Cardiac septum (tissue), 1 donor: ENCODE measurements at regions not wholly inside any gene's neighbourhood (a gene's known extent, or its start where the extent isn't known, plus 50 kb on each side); places are given as distances from the start of the nearest gene placed in this dataset.

ENCODE experiments used
- DNase-seq: peaks from one replicate; pipeline ENCODE4 v3.0.0-alpha.2; 2020; ENCODE audit warnings: low spot score
- intact Hi-C: fragments of 100-400 bp; cut with DNase I; formaldehyde crosslinking; loops from one replicate; pipeline ENCODE4 v1.14.0; 2022
- donor health status: DM: no; HTN: no; CAD: no.

DNA sequence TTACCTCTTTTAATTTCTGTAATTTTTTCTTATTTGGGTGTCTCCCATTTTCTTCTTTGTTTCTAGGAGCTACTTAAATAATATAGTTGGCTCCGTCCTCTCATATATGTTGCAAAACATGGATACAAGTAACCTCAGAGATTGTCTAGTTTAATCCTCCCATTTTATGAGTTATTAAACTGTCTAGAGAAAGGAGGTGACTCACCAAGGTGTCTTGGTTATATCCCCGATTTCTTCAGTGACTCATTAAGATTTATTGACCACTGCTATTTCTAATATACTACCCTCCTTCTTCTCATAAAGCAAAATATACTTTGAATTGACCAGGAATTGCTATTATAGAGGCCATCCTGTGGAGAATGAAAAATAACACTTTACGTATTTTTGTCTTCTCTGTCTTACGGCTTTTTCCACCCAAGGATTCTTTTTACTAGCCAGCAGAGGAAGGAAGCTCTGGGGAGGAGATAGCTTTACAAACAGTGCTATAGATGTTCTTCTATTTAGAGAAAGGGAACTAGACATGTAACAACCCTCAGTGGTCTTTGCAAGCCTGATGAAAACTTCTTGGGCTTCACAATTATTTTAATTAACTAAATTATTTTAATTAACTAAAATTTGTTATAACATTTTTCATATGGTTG, 300.4 kb upstream of the TNP1 start:
- intact Hi-C loops: loop anchor here (5.0 to 10.0 kb wide), 2 partner anchors 88 to 385 kb away; no protein-coding TSS in a partner anchor
- no peak for DNase-seq

DNA sequence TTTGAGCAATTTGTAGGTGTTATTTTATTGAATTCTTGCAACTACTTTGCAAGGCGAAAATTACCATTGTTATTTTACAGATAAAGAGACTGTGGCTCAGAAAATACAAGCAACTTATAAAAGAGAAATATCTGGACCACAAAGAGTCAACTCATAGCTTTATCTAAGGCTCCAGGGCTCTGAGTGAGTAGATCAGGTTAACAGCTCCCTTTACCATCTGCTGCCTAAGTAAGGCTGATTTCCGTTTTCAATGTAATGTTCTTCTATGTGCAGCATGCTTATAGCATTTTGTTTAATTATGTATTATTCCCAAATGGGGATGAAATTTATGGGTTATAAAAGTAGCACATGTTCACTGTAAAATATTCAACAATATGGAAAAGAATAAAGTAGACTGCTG, 299.1 kb upstream of the TNP1 start:
- intact Hi-C loops: no loop called here
- no peak for DNase-seq

DNA sequence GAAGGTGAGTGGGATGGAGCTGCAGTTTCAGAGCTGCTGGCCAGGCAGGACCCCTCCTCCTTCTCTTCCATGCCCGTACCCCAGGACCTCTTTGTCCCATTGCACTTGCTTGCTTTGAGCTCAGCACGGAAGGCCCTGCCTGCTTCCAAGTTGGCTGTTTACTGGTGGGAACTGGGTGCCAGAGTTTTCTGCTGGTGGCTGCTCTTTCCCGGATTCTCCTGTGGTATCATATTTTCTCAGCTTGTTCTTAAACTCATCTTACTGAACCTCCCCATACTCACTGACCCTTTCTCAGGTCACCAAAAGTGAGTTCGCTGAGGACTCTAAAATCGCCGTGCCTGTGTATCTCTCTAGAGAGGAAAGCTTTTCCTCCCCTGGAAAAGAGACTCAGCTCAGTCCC, 297.7 kb upstream of the TNP1 start:
- DNase-seq: no peak

DNA sequence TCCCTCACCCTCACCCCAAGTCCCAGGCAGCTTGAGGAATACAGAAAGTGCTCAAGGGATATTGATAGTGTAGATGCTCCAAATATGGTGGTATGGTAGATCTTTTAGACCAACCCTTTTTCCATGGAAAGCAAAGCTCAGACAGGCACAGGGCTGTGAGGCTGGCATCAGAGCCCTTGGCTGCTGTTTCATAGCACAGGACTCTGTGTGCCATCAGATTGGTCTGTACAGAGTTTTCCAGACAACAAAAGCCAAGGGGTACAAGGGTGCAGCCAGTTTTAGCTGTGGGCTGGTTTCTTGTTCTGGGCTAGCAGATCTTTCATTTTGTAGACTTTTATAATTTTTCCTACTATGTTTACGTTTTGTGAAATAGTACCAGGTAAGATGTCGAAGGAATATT, 296.9 kb upstream of the TNP1 start:
- intact Hi-C loops: no loop called here
- DNase-seq: no peak

More for the DNA sequence above, 297.7 kb upstream of the TNP1 start:
- intact Hi-C loops: no loop called here

DNA sequence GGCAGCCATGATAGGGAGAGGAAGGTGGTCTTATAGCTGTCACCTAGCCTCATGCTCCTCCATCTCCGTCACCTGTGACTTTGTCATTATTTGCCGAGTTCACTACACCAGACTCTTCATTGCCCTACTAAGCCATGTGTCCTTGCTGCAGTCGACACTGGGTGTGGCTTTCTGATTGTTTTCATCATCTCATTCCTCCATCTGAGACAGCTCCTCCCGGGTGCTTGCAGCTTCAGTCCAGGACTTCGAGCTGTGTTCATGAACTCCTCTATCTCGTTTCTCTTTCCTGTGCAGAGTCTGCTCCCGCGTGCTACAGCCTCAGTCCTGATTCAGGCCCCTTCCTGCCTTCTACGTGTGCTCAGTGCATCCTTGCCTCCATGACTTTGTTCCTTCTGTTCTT, 295.1 kb upstream of the TNP1 start:
- no peak for DNase-seq

DNA sequence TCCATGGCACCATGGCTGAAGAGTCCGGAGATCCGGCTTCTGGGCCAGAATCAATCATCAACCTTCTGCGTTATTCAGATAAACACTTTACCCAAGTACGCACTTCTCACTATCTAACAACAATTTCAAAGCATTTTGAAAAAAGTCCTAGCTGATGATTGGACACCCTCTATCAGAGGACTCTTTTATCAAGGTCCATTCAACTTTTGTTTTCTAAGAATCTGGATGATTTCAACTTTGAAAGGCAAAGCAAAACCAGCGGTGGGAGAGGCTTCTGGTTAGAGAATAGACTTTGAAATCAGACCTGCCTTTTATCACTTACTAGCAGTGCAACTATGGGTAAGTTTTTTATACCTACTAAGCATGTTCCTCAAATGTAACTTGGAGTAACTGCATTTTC, 293.6 kb upstream of the TNP1 start:
- no peak for DNase-seq
- intact Hi-C loops: no loop called here

More for the DNA sequence above, 295.1 kb upstream of the TNP1 start:
- intact Hi-C loops: no loop called here

DNA sequence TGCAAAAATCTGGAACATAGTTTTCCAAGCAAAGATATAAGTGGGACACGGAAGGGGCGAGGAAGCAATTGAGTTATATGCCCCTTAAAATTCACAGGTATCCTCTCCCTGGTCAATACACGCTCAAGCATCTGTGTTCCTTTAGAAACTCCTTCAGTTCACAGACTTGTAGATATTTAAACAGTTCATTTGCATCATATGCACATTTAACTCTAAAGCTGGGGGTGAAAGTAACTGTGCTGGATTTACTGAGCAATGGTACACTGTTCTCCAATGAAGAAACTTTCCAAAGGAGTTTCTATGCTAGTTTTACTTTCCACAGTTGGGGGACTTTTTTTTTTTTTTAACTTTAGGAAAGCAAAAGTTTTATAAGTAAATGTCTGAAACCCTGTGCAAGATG, 293.0 kb upstream of the TNP1 start:
- intact Hi-C loops: no loop called here
- no peak for DNase-seq

DNA sequence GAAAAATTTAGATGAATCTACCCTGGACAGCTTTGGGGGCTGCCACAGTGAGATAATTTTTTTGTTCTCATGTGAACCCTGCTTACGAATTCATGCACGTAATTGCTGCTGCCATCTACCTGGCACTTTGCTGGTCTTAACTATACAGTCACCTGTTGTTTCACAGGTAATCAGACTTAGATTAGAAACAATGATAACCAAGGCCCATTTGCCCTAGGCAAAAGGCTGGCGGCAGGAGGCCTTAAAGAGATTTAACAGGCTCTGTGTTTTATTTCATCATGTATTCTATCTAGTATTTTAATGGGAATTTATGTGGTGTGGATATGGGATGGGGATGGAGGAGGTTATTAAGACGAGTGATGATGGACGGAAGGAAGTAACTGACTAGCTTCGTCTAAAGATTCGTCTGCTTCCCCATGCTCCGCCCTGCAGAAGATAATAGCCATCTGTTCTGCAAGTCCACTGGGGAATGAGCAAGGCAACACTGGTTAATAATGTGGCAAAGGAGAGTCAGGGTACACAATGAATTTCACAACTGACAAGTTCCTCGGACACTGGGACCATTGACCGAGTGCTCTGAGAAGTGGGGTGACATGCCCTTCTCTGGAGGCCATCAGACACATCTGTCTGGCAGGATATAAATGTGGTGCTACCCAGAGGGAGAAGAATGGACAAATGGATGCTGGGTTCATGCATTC, 291.8 kb upstream of the TNP1 start:
- DNase-seq: no peak
- intact Hi-C loops: no loop called here

DNA sequence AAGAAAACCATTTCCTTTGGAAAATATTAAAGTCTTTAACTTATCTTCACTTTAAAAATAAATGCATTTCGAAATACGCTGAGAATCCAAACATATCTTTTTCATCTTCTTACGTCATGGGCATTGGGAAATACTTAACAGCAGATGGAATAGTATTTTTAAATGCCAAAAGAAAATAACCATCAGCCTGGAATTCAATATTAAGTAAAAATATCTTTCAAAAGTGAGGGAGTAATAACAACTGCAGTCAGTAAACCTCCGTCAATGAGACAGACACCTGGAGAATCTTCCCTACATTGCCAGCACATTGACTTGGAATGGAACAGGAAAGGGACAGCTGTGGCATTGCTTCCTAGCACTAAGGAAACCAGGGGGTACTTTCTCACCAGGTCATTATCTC, 290.4 kb upstream of the TNP1 start:
- intact Hi-C loops: no loop called here
- no peak for DNase-seq

DNA sequence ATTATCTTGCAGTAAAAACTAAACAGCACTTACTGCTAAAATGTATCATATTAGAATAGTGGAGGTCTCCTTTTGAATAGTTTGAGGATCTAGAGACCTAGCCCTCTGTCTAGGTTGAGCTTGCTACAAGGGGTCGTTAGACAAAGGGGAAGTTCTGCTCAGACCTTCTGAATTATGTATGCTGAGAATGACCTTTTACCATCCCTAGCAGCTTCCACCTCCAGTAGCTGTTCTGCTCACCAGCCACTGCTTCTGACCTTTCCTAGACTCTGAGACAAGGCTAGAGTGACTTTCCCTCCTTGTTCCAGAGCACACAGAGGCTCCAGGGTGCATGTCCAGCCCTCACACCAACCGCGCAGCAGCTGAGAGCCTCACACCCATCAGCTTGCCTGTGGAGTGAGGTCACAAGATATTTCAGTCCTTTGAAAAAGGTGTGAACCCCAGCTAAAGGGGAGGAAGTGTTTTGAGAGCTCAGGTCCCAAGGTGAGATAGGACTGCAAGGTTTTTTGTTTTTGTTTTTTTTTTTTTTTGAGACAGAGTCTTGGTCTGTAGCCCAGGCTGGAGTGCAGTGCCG, 289.3 kb upstream of the TNP1 start:
- intact Hi-C loops: no loop called here
- DNase-seq: no peak

DNA sequence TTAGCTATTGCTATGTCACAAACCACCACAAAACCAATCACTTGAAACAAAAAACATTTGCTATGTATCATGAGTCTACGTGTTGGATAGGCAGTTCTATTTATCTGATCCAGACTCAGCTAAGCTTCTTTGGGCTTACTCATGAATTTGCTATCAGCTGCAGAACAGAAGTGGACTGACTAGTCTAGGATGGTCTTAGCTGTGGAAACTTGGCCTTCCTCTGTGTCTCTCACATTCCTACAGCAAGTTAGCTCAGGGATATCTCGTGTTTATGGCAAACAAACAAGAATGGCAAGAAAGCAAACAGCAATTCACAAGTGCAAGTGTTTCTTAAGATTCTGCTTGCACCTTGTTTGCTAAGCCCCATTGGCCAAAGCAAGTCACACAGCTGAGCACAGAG, 288.0 kb upstream of the TNP1 start:
- DNase-seq: no peak
- intact Hi-C loops: no loop called here

DNA sequence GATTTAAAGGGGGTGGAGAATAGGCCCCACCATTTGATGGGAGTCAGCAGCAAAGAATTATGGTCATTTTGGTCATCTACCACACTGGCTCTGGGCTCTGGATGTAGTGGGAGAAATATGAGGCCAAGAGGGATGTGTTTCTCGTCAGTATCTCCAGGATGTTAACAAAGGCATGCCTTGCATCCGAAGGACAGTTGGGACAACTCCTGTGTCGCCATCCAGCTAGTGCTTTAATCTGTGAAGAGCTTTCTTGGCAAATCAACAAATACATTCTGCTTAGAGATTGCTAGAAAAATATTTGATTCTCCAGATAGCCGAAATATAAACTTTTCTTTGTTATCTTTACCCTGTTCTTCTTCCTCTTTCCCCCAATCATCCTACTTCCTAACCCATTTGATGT, 287.1 kb upstream of the TNP1 start:
- intact Hi-C loops: no loop called here
- no peak for DNase-seq

DNA sequence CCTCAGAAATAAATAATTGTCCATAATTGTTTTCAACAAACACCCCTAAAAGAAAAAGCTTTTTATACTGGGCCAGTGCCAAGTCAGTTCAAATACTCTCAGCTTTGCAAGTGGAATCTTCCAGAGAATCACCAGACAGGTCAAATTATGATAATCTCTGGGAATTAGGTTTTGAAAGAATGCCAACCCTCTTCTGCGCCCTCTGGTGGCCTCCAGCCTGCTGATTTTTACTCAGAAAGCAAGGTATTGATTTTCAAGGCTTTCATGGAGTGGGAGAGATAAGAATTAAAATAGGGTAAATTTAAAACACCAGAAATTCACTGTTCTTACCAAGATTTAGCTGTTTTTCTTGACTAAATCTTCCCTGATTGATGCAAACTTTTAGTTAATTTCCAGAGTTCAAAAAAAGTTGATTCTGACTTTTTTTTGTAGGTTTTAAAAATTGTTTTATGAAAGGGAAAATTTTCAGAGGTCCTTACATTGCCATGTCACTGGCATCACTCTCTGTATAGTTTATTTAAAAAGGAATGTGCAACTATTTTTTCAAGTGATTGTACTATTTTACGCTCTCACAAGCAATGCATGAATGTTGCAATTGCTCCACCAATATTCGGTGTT, 282.9 kb upstream of the TNP1 start:
- no peak for DNase-seq
- intact Hi-C loops: no loop called here

DNA sequence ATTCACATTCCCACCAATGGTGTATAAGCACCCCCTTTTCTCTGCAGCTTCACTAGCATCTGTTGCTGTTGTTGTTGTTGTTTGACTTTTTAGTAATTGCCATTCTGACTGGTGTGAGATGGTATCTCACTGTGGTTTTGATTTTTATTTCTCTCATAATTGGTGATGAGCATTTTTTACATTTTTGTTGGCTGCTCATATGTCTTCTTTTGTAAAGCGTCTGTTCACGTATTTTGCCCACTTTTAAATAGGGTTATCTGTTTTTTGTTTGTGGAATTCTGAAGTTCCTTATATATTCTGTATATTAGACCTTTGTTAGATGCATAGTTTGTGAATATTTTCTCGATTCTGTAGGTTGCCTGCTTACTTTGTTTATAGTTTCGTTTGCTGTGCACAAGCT, 278.4 kb upstream of the TNP1 start:
- no peak for DNase-seq
- intact Hi-C loops: no loop called here

DNA sequence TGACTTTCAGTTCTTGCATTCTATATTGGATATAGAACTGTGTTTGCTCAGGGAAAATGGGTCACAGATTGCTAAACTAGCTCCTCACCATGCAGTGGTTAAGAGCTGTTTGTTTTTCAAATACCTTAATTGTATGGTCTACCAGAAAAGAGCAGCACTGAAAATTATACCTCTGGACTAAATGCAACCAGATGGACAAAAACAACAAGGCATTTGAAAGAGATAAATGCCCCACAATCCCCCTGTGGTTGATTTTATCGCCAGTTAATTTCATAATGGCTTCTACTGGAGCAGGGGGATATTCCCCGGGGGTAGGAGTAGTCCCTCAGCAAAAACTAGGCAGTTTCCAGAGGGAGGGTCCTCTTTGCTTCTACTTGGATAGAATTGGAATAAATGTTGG, 267.9 kb upstream of the TNP1 start:
- intact Hi-C loops: no loop called here
- no peak for DNase-seq

DNA sequence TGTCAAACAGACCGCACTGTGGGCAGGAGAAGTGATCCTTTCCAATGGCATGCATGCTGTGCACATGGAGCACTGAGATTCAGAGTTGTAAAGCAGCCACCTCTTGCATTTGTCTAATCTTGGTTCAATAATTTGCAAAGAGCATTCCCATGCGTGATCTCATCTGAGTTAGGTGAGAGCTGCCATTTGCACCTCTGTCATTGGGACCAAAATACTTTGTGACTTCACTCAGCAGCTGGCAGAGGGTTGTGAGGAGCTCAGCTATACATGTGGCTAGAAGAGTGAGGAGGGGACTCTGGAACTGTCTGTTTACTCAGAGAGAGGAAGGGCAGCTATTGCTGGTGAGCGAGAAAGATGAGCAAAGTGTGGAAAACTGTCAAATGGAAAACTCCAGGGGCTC, 265.1 kb upstream of the TNP1 start:
- no peak for DNase-seq
- intact Hi-C loops: no loop called here

DNA sequence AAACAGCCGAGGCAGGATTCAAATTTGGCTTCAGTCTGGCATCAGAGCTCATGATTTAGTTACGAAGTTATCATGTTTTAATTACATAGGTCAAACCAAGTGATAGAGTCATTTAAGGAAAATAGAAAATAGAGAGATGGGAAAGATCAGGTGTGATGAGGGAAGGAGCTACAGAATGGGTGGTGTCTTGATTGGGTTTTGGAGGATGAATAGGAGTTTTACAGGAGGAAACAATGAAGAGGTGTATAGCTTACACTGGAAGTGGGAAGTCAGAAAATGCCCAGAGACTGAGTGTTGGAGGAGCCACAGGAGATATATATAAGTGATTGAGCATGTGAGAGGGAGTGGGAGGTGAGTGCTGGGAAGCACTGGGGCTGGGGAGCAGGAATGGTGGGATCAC, 264.2 kb upstream of the TNP1 start:
- intact Hi-C loops: no loop called here
- DNase-seq: no peak

DNA sequence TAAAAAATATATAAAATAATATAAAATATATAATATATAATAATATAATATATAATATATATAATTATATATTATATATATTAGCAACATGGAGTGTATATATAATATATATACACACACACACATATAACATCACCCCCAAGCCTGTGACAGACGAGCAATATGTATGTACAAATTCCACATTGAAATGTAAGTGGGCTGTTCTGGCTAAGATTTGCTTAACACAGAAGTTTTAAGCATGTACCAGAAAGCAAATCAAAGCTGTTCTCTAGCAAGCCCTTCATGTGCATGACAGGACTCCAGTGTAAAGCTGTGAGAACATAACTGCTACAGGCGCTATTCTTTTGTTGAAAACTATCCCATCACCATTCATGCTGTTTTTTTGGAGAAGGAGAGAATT, 261.7 kb upstream of the TNP1 start:
- DNase-seq: no peak
- intact Hi-C loops: no loop called here

DNA sequence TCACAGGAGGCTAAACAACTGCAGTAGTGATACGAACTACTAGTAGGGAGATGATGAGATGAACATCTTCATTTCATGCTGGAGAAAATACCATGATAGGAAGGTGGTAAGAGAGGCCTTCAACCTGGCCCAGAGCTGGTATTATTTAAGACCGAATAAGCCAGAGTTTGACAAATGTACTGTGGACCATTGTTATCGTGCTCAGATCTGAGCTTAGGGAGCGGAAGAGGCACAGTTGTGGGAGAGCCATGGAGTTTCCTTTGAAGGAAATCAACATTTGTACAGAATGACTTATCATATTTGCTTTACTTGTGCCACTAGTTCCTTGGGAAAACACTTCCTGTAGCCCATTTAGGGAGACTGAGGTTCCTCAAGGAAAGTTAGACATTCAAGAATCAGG, 260.6 kb upstream of the TNP1 start:
- intact Hi-C loops: no loop called here
- DNase-seq: no peak

DNA sequence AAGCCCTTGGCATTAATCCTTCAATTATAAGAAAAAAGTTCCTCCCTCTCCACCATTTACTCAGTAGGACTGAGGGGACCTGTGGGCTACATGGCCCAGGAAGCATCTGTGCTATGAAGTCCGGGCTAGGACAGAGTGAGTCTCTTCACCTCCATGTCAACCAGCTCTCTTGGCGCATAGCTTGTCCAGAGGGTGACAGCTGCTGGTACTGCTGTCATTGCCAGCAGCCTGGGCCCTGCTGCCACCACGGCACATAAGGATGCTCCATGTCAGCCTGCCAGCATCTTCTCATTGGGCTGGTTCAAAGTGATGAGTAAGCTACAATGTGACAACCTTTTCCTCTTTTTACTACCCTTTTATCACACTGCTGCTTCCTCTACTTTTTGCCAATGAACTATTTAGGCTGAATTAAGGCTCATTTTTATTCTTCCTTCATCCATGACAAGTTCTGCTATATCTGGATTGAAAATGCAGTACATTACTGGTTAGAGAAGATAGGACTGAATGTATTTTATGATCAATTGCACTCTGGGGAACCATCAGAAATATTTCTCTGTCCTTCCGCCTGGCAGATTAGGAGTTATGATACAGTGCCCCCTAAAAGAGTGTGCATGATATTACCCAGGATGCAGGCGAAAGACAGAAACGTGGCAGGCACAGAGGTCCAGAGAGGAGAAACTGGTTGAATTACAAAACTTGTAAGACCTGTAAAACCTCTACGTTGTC, 258.9 kb upstream of the TNP1 start:
- no peak for DNase-seq
- intact Hi-C loops: no loop called here
